ENCODE measurements at regions not wholly inside any gene's neighbourhood (a gene's known extent, or its start where the extent isn't known, plus 50 kb on each side); places are given as distances from the start of the nearest gene placed in this dataset.
"Not testable (repeated sequence)": the region's sequence is repeated elsewhere in the genome, so short reads cannot be mapped to it uniquely, and the experiment has no call there.

DNA sequence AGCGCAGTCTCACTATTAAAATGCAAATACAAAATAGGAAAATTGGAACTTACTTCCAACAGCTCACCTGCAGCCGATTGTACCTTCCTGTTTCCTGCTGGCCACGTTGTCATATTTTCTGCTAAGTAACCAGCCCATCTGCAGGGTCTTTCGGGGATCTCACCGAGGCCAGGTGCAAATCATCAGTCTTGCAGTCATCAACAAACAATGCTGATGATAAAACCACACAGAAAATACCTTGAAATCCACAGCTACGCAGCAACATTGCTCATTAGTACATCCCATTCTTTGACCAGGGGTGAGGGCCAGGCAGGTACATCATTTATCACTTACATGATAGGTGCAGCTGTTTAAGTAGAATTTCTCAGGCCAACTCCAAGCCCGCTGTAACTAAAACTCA, 406.9 kb downstream of the TMEM121 start:
- peaks cover 0 to 4% of the 10 kb centered on the region in 2 donors for H3K9me3 ChIP-seq (ENCODE audit: control insufficient read depth in 1 of 2, low read length in 2 of 2)
- H3K27ac ChIP-seq (ENCODE audit: low read length): no peak overlapping the region
- no peaks in the 10 kb centered on the region for H3K36me3 ChIP-seq (ENCODE audit: control insufficient read depth in 1 of 2, insufficient read depth in 2 of 2, low read length in 2 of 2)
- H3K4me1 ChIP-seq (ENCODE audit: control insufficient read depth in 1 of 2, insufficient read depth in 2 of 2, low read length in 2 of 2): no peaks in the 10 kb centered on the region
- no peak overlapping the region for H3K4me3 ChIP-seq (ENCODE audit: low read depth in 1 of 2, low read length in 2 of 2)
- H3K27me3 ChIP-seq (ENCODE audit: low read depth, low read length): no peaks in the 10 kb centered on the region

DNA sequence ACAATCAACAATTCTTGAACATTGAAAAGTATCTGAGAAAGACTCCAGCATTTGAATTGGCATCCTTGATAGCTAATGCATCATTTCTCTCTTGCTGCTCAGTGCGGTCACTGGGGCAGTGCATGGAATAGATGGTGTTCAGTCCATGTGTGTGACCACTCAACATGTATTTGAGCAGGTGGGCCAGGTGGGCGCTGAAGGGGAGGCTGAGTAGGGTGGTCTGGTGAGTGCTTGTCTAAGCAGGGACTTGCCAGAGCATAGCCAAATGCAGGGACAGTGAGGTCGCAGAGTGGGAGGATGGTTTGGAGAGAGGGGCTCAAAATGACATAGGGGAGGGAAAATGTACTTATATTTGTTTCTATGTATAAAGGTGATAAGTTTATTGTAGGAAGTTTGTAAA, 409.0 kb downstream of the TMEM121 start:
- H3K36me3 ChIP-seq (ENCODE audit: control insufficient read depth in 1 of 2, insufficient read depth in 2 of 2, low read length in 2 of 2): no peaks in the 10 kb centered on the region
- peaks cover 5 to 18% of the 10 kb centered on the region in 2 donors for H3K9me3 ChIP-seq (ENCODE audit: control insufficient read depth in 1 of 2, low read length in 2 of 2)
- H3K4me1 ChIP-seq (ENCODE audit: control insufficient read depth in 1 of 2, insufficient read depth in 2 of 2, low read length in 2 of 2): no peaks in the 10 kb centered on the region
- no peak overlapping the region for H3K4me3 ChIP-seq (ENCODE audit: low read depth in 1 of 2, low read length in 2 of 2)
- H3K27ac ChIP-seq (ENCODE audit: low read length): no peak overlapping the region
- H3K27me3 ChIP-seq (ENCODE audit: low read depth, low read length): no peaks in the 10 kb centered on the region

GRCh38 chr14:105937253-105938054, 411.1 kb downstream of the TMEM121 start:
- Histone ChIP-seq H3K36me3 (ENCODE audit: control insufficient read depth in 1 of 2, insufficient read depth in 2 of 2, low read length in 2 of 2) (no peaks in the 10 kb centered on the region), H3K27ac (ENCODE audit: low read length) (no peak overlapping the region), H3K4me3 (ENCODE audit: low read depth in 1 of 2, low read length in 2 of 2) (no peak overlapping the region), H3K9me3 (ENCODE audit: control insufficient read depth in 1 of 2, low read length in 2 of 2) (peaks cover 5 to 18% of the 10 kb centered on the region in 2 donors), H3K4me1 (ENCODE audit: control insufficient read depth in 1 of 2, insufficient read depth in 2 of 2, low read length in 2 of 2) (no peaks in the 10 kb centered on the region), H3K27me3 (ENCODE audit: low read depth, low read length) (no peaks in the 10 kb centered on the region)

- no peaks in the 10 kb centered on the region for H3K27me3 ChIP-seq (ENCODE audit: low read depth, low read length)
- H3K4me3 ChIP-seq (ENCODE audit: low read depth in 1 of 2, low read length in 2 of 2): no peak overlapping the region
- no peaks in the 10 kb centered on the region for H3K36me3 ChIP-seq (ENCODE audit: control insufficient read depth in 1 of 2, insufficient read depth in 2 of 2, low read length in 2 of 2)
- no peaks in the 10 kb centered on the region for H3K4me1 ChIP-seq (ENCODE audit: control insufficient read depth in 1 of 2, insufficient read depth in 2 of 2, low read length in 2 of 2)
- peaks cover 5 to 18% of the 10 kb centered on the region in 2 donors for H3K9me3 ChIP-seq (ENCODE audit: control insufficient read depth in 1 of 2, low read length in 2 of 2)
- no peak overlapping the region for H3K27ac ChIP-seq (ENCODE audit: low read length)
Measured at GRCh38 chr14:105938055-105938863, 411.9 kb downstream of the TMEM121 start.

GRCh38 chr14:105938959-105939358, 412.6 kb downstream of the TMEM121 start:
- no peaks in the 10 kb centered on the region for H3K4me1 ChIP-seq (ENCODE audit: control insufficient read depth in 1 of 2, insufficient read depth in 2 of 2, low read length in 2 of 2)
- H3K4me3 ChIP-seq (ENCODE audit: low read depth in 1 of 2, low read length in 2 of 2): no peak overlapping the region
- H3K9me3 ChIP-seq (ENCODE audit: control insufficient read depth in 1 of 2, low read length in 2 of 2): peaks cover 5 to 18% of the 10 kb centered on the region in 2 donors
- H3K27ac ChIP-seq (ENCODE audit: low read length): no peak overlapping the region
- no peaks in the 10 kb centered on the region for H3K27me3 ChIP-seq (ENCODE audit: low read depth, low read length)
- no peaks in the 10 kb centered on the region for H3K36me3 ChIP-seq (ENCODE audit: control insufficient read depth in 1 of 2, insufficient read depth in 2 of 2, low read length in 2 of 2)

GRCh38 chr14:105939810-105940508, 413.6 kb downstream of the TMEM121 start:
- H3K27ac ChIP-seq (ENCODE audit: low read length): no peak overlapping the region
- H3K4me1 ChIP-seq (ENCODE audit: control insufficient read depth in 1 of 2, insufficient read depth in 2 of 2, low read length in 2 of 2): no peaks in the 10 kb centered on the region
- H3K4me3 ChIP-seq (ENCODE audit: low read depth in 1 of 2, low read length in 2 of 2): peak overlapping the region in 1 of 2 donors; percentile 11
- no peaks in the 10 kb centered on the region for H3K27me3 ChIP-seq (ENCODE audit: low read depth, low read length)
- H3K36me3 ChIP-seq (ENCODE audit: control insufficient read depth in 1 of 2, insufficient read depth in 2 of 2, low read length in 2 of 2): no peaks in the 10 kb centered on the region
- peaks cover 5 to 18% of the 10 kb centered on the region in 2 donors for H3K9me3 ChIP-seq (ENCODE audit: control insufficient read depth in 1 of 2, low read length in 2 of 2)

- Histone ChIP-seq H3K27me3 (ENCODE audit: low read depth, low read length) (no peaks in the 10 kb centered on the region), H3K9me3 (ENCODE audit: control insufficient read depth in 1 of 2, low read length in 2 of 2) (peaks cover 5 to 14% of the 10 kb centered on the region in 2 donors), H3K4me3 (ENCODE audit: low read depth in 1 of 2, low read length in 2 of 2) (no peak overlapping the region), H3K36me3 (ENCODE audit: control insufficient read depth in 1 of 2, insufficient read depth in 2 of 2, low read length in 2 of 2) (no peaks in the 10 kb centered on the region), H3K4me1 (ENCODE audit: control insufficient read depth in 1 of 2, insufficient read depth in 2 of 2, low read length in 2 of 2) (no peaks in the 10 kb centered on the region), H3K27ac (ENCODE audit: low read length) (no peak overlapping the region)
Measured at GRCh38 chr14:105940534-105941225, 414.3 kb downstream of the TMEM121 start.

DNA sequence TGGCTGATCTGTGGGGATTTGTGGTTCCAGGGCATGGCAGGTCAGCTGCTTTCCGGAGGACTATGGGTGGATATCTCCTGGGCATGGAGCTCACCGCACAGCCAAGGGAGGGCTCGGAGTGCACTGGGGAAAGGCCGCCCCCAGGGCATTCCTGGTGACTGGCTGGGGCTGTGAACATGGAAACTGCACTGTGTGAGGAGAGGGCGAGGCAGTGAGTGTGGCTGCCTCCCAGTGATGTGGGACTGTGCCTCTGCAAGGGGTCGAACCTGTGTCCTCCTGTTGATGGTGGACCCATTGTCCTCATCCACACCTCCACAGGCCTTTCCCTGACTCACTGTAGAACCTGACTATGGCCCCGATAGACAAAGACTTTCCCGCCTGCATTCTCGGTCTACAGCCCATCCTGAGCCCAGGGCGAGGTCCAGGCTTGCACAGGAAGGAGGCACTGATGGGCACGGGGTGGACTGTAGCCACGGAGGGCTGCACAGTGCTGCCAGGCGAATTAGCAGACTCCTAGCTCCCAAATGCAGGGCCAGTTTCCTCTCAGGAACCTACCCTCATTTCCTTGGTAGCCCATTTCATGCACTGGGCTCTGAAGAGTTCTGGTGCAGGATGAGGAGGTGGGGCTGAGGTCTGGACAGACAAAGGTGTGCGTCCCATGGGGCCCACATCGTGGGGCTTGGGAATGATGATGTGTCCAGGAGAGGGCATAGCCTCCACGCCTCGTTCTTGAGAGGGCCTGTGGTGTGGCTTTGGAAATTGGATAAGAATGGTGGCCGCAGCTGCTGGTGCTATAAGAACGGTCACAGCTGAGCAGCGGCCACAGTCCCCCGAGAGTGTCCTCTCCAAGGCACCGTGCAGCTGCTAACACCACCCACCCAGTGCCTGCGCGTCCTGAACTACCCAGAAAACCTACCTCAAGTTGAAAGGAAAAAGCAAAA, 415.1 kb downstream of the TMEM121 start:
- Histone ChIP-seq H3K4me1 (ENCODE audit: control insufficient read depth in 1 of 2, insufficient read depth in 2 of 2, low read length in 2 of 2) (no peaks in the 10 kb centered on the region), H3K27me3 (ENCODE audit: low read depth, low read length) (no peaks in the 10 kb centered on the region), H3K36me3 (ENCODE audit: control insufficient read depth in 1 of 2, insufficient read depth in 2 of 2, low read length in 2 of 2) (no peaks in the 10 kb centered on the region), H3K4me3 (ENCODE audit: low read depth in 1 of 2, low read length in 2 of 2) (no peak overlapping the region), H3K9me3 (ENCODE audit: control insufficient read depth in 1 of 2, low read length in 2 of 2) (peaks cover 5 to 14% of the 10 kb centered on the region in 2 donors), H3K27ac (ENCODE audit: low read length) (no peak overlapping the region)

GRCh38 chr14:105942725-105943124, 416.3 kb downstream of the TMEM121 start:
- peaks cover 5 to 14% of the 10 kb centered on the region in 2 donors for H3K9me3 ChIP-seq (ENCODE audit: control insufficient read depth in 1 of 2, low read length in 2 of 2)
- H3K27me3 ChIP-seq (ENCODE audit: low read depth, low read length); H3K4me3 ChIP-seq (ENCODE audit: low read depth in 1 of 2, low read length in 2 of 2); H3K36me3 ChIP-seq (ENCODE audit: control insufficient read depth in 1 of 2, insufficient read depth in 2 of 2, low read length in 2 of 2); H3K4me1 ChIP-seq (ENCODE audit: control insufficient read depth in 1 of 2, insufficient read depth in 2 of 2, low read length in 2 of 2); H3K27ac ChIP-seq (ENCODE audit: low read length): not testable (repeated sequence)

DNA sequence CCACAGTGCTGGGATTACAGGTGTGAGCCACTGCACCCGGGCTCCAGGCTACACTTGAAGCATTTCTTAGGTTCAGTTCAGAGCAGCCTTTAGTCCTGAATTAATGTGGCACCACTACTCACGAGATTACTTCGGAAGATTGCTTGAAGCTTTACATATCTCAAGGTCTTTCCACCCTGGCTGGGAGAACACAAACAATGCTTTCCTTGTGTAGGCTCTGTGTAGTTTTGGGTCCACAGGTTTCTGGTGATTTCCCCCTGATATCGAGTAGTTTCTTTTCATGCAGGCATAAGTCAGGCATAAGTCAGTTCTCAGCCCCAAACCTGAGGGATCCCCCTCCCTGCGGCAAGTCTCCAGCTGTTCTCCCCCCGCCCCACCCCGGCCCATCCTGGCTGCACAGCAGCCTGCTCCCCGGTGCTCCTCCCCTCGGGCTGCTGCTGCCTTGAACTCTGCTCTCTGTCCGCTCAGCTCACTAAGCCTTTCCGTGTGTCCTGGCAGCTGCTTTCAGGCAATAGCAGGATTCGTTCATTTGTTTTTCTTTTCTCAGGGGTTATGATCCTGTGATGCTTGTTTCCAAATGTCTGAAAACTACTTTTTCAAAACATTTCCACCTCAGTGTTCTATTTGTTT, 417.7 kb downstream of the TMEM121 start:
- Histone ChIP-seq H3K4me3 (ENCODE audit: low read depth in 1 of 2, low read length in 2 of 2) (no peak overlapping the region), H3K9me3 (ENCODE audit: control insufficient read depth in 1 of 2, low read length in 2 of 2) (peaks cover 0 to 8% of the 10 kb centered on the region in 2 donors), H3K27me3 (ENCODE audit: low read depth, low read length) (no peaks in the 10 kb centered on the region), H3K27ac (ENCODE audit: low read length) (no peak overlapping the region), H3K36me3 (ENCODE audit: control insufficient read depth in 1 of 2, insufficient read depth in 2 of 2, low read length in 2 of 2) (no peaks in the 10 kb centered on the region), H3K4me1 (ENCODE audit: control insufficient read depth in 1 of 2, insufficient read depth in 2 of 2, low read length in 2 of 2) (no peaks in the 10 kb centered on the region)

Data from muscle layer of duodenum (tissue), 2 donors.